ENCODE measurements at regions not wholly inside any gene's neighbourhood (a gene's known extent, or its start where the extent isn't known, plus 50 kb on each side); places are given as distances from the start of the nearest gene placed in this dataset.

DNA sequence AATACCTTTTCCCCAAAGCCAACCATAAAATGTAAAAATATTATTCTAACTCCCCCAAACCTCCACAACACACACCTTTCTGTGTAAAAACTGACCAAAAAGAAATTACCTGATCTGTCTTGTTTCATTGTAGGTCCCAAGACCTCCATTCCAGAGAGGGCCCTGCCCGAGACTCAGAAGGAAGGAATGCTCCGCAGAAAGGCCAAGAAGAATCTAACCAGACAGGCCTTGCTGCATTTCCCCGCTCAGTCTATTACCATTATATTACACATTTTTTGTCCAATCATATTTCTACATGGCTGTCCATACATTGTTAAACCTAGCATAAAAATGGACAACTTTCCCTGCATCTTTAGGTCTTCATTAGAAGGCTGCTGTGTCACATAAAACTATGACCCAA is 237.5 kb upstream of the UBASH3B start:
- FAIRE-seq, result no peak
- H3K36me3 ChIP-seq (ENCODE audit: insufficient read depth, low read length), result no peaks in the 10 kb centered on the region
- no peak overlapping the region for H3K27ac Mint-ChIP-seq (ENCODE audit: unreplicated experiment)
- no peaks in the 10 kb centered on the region for H3K27me3 ChIP-seq (ENCODE audit: insufficient read depth, low read length)
- H3K4me2 ChIP-seq (ENCODE audit: low read length), result no peak overlapping the region
- TF ChIP-seq EZH2 (IDR thresholded peaks at IDR 0.05; ENCODE audit: insufficient read depth, low read length), result no peak
- TF ChIP-seq, protein P1, sequence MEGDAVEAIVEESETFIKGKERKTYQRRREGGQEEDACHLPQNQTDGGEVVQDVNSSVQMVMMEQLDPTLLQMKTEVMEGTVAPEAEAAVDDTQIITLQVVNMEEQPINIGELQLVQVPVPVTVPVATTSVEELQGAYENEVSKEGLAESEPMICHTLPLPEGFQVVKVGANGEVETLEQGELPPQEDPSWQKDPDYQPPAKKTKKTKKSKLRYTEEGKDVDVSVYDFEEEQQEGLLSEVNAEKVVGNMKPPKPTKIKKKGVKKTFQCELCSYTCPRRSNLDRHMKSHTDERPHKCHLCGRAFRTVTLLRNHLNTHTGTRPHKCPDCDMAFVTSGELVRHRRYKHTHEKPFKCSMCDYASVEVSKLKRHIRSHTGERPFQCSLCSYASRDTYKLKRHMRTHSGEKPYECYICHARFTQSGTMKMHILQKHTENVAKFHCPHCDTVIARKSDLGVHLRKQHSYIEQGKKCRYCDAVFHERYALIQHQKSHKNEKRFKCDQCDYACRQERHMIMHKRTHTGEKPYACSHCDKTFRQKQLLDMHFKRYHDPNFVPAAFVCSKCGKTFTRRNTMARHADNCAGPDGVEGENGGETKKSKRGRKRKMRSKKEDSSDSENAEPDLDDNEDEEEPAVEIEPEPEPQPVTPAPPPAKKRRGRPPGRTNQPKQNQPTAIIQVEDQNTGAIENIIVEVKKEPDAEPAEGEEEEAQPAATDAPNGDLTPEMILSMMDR (IDR thresholded peaks at IDR 0.05; ENCODE audit: insufficient read depth, low read depth, low read length), result no peak
- no peak for DNase-seq (ENCODE audit: low read depth)
- H3K27me3 Mint-ChIP-seq (ENCODE audit: low read depth, unreplicated experiment), result peaks cover 3% of the 10 kb centered on the region
- no peak overlapping the region for H3K27ac ChIP-seq (ENCODE audit: low read depth, low read length)
- H2AFZ ChIP-seq (ENCODE audit: low read depth, low read length), result no peak overlapping the region
- no peaks in the 10 kb centered on the region for H3K36me3 Mint-ChIP-seq (ENCODE audit: low read depth, unreplicated experiment)
- no peaks in the 10 kb centered on the region for H3K79me2 ChIP-seq (ENCODE audit: insufficient read depth, low read length)
- H3K4me1 ChIP-seq (ENCODE audit: insufficient read depth, low read length), result no peaks in the 10 kb centered on the region
- no peaks in the 10 kb centered on the region for H4K20me1 ChIP-seq (ENCODE audit: insufficient read depth, low read length)
- no peaks in the 10 kb centered on the region for H3K9me3 Mint-ChIP-seq (ENCODE audit: unreplicated experiment)
- H3K9ac ChIP-seq (ENCODE audit: low read length), result no peak overlapping the region
- no peak overlapping the region for H3K4me3 ChIP-seq (ENCODE audit: insufficient read depth, low read depth, low read length)
- no peaks in the 10 kb centered on the region for H3K4me1 Mint-ChIP-seq (ENCODE audit: low read depth, unreplicated experiment)
- H3K9me3 ChIP-seq (ENCODE audit: insufficient read depth, low read depth, low read length), result no peaks in the 10 kb centered on the region
- no peak overlapping the region for H3K4me3 Mint-ChIP-seq (ENCODE audit: unreplicated experiment)

GRCh38 chr11:122414406-122415018 is 241.0 kb upstream of the UBASH3B start:
- Histone ChIP-seq H3K4me3 (ENCODE audit: insufficient read depth, low read depth, low read length) (no peak overlapping the region), H3K9me3 (ENCODE audit: insufficient read depth, low read depth, low read length) (no peaks in the 10 kb centered on the region), H3K9ac (ENCODE audit: low read length) (no peak overlapping the region), H3K79me2 (ENCODE audit: insufficient read depth, low read length) (no peaks in the 10 kb centered on the region), H2AFZ (ENCODE audit: low read depth, low read length) (no peak overlapping the region), H3K36me3 (ENCODE audit: insufficient read depth, low read length) (no peaks in the 10 kb centered on the region), H3K4me2 (ENCODE audit: low read length) (no peak overlapping the region), H3K27me3 (ENCODE audit: insufficient read depth, low read length) (peaks cover 5% of the 10 kb centered on the region), H4K20me1 (ENCODE audit: insufficient read depth, low read length) (no peaks in the 10 kb centered on the region), H3K27ac (ENCODE audit: low read depth, low read length) (no peak overlapping the region), H3K4me1 (ENCODE audit: insufficient read depth, low read length) (no peaks in the 10 kb centered on the region)
- FAIRE-seq (no peak), DNase-seq (ENCODE audit: low read depth) (no peak)
- Mint-ChIP-seq H3K9me3 (ENCODE audit: unreplicated experiment) (no peaks in the 10 kb centered on the region), H3K4me3 (ENCODE audit: unreplicated experiment) (no peak overlapping the region), H3K36me3 (ENCODE audit: low read depth, unreplicated experiment) (no peaks in the 10 kb centered on the region), H3K4me1 (ENCODE audit: low read depth, unreplicated experiment) (no peaks in the 10 kb centered on the region), H3K27ac (ENCODE audit: unreplicated experiment) (no peak overlapping the region), H3K27me3 (ENCODE audit: low read depth, unreplicated experiment) (peaks cover 6% of the 10 kb centered on the region)
- TF ChIP-seq, protein P1 (IDR thresholded peaks at IDR 0.05; ENCODE audit: insufficient read depth, low read depth, low read length), result no peak
- no peak for TF ChIP-seq EZH2 (IDR thresholded peaks at IDR 0.05; ENCODE audit: insufficient read depth, low read length)

DNA sequence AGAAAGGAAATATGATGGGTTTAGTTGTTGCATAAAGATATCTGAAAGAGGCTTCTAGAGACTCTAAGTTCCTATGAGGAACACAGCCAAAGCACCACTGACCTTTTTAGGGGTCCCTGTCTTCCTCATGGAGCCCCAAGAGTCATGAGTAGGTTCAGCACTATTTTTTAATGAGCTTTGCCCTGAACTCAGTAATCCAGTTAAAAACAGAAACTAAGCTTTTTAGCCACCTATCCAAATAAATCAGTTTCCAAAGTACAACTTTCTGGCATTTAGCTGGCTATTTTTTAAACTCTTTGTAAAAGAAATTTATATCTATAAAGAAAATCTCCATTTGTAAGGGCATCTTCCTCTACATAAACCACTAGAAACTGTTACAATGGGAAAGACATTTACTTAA is 241.8 kb upstream of the UBASH3B start:
- TF ChIP-seq, protein P1 (IDR thresholded peaks at IDR 0.05; ENCODE audit: insufficient read depth, low read depth, low read length), result no peak
- no peak for TF ChIP-seq EZH2 (IDR thresholded peaks at IDR 0.05; ENCODE audit: insufficient read depth, low read length)
- H3K27ac Mint-ChIP-seq (ENCODE audit: unreplicated experiment), result no peak overlapping the region
- H3K4me3 ChIP-seq (ENCODE audit: insufficient read depth, low read depth, low read length), result no peak overlapping the region

More for the DNA sequence above, 241.8 kb upstream of the UBASH3B start:
- Histone ChIP-seq H3K9ac (ENCODE audit: low read length) (no peak overlapping the region), H3K4me2 (ENCODE audit: low read length) (no peak overlapping the region), H3K36me3 (ENCODE audit: insufficient read depth, low read length) (no peaks in the 10 kb centered on the region), H3K27me3 (ENCODE audit: insufficient read depth, low read length) (peaks cover 5% of the 10 kb centered on the region), H3K27ac (ENCODE audit: low read depth, low read length) (no peak overlapping the region), H3K9me3 (ENCODE audit: insufficient read depth, low read depth, low read length) (no peaks in the 10 kb centered on the region), H3K79me2 (ENCODE audit: insufficient read depth, low read length) (no peaks in the 10 kb centered on the region), H3K4me1 (ENCODE audit: insufficient read depth, low read length) (no peaks in the 10 kb centered on the region), H2AFZ (ENCODE audit: low read depth, low read length) (no peak overlapping the region), H4K20me1 (ENCODE audit: insufficient read depth, low read length) (no peaks in the 10 kb centered on the region)
- no peaks in the 10 kb centered on the region for H3K4me1 Mint-ChIP-seq (ENCODE audit: low read depth, unreplicated experiment)
- H3K4me3 Mint-ChIP-seq (ENCODE audit: unreplicated experiment), result no peak overlapping the region
- no peak for DNase-seq (ENCODE audit: low read depth)
- FAIRE-seq, result no peak
- peaks cover 9% of the 10 kb centered on the region for H3K27me3 Mint-ChIP-seq (ENCODE audit: low read depth, unreplicated experiment)
- H3K9me3 Mint-ChIP-seq (ENCODE audit: unreplicated experiment), result no peaks in the 10 kb centered on the region
- no peaks in the 10 kb centered on the region for H3K36me3 Mint-ChIP-seq (ENCODE audit: low read depth, unreplicated experiment)

Measured in astrocyte (in vitro differentiated cells and primary cell).